Neural cell (in vitro differentiated cells): ENCODE measurements at regions not wholly inside any gene's neighbourhood (a gene's known extent, or its start where the extent isn't known, plus 50 kb on each side); places are given as distances from the start of the nearest gene placed in this dataset.

Experiments
- H2AFZ ChIP-seq: fragments of 200-600, 300-800 bp; sonication (generic), shearing (Covaris generic); 2 replicates; pipeline ENCODE4 v1.6.0; 2014; ENCODE audit warnings: low read depth, mild to moderate bottlenecking, antibody characterized with exemption, low read length, moderate library complexity
- H3F3A ChIP-seq: fragments of 200-600 bp; shearing (Covaris generic); 2 replicates; pipeline ENCODE4 v1.6.1; 2016; ENCODE audit warnings: mild to moderate bottlenecking, moderate library complexity, mixed read lengths, antibody characterized with exemption, low read length; ENCODE audit not compliant: insufficient read depth, poor library complexity, severe bottlenecking
- H3K27ac ChIP-seq: fragments of 200-600, 300-800 bp; sonication (generic), shearing (Covaris generic); 2 replicates; pipeline ENCODE4 v1.5.1; 2014; ENCODE audit warnings: mild to moderate bottlenecking, low read length, moderate library complexity
- H3K27me3 ChIP-seq: fragments of 300-800, 200-600 bp; sonication (generic), shearing (Covaris generic); 2 replicates; pipeline ENCODE4 v1.6.0; 2014; ENCODE audit warnings: mild to moderate bottlenecking, low read depth, low read length, moderate library complexity; ENCODE audit not compliant: insufficient read depth
- H3K36me3 ChIP-seq: fragments of 300-800, 200-600 bp; sonication (generic), shearing (Covaris generic); 2 replicates; pipeline ENCODE4 v1.5.1; 2014; ENCODE audit warnings: mild to moderate bottlenecking, antibody characterized with exemption, low read length, moderate library complexity; ENCODE audit not compliant: insufficient read depth
- H3K4me2 ChIP-seq: fragments of 300-800, 200-600 bp; sonication (generic), shearing (Covaris generic); 2 replicates; pipeline ENCODE4 v1.6.0; 2014; ENCODE audit warnings: mild to moderate bottlenecking, low read length
- H3K4me3 ChIP-seq: fragments of 300-800, 200-600 bp; sonication (generic), shearing (Covaris generic); 2 replicates; pipeline ENCODE4 v1.5.1; 2014; ENCODE audit warnings: mild to moderate bottlenecking, low read length, moderate library complexity
- H3K79me2 ChIP-seq: fragments of 200-600 bp; shearing (Covaris generic); replicated peaks from 2 replicates; pipeline ENCODE4 v1.6.0; 2014; ENCODE audit warnings: mild to moderate bottlenecking, low read length, moderate library complexity; ENCODE audit not compliant: insufficient read depth
- H3K9ac ChIP-seq: fragments of 300-800, 200-600 bp; sonication (generic), shearing (Covaris generic); 2 replicates; pipeline ENCODE4 v1.6.1; 2016; ENCODE audit warnings: mild to moderate bottlenecking, low read length, mixed read lengths
- H3K9me2 ChIP-seq: fragments of 200-600 bp; shearing (Covaris generic); 2 replicates; pipeline ENCODE4 v1.6.1; 2016; ENCODE audit warnings: mild to moderate bottlenecking, low read length, mixed read lengths; ENCODE audit not compliant: insufficient read depth
- H3K9me3 ChIP-seq: fragments of 200-600, 300-800 bp; sonication (generic), shearing (Covaris generic); 2 replicates; pipeline ENCODE4 v1.6.1; 2016; ENCODE audit warnings: mild to moderate bottlenecking, mixed run types, low read length, moderate library complexity, mixed read lengths
- H4K20me1 ChIP-seq: fragments of 200-600 bp; shearing (Covaris generic); 2 replicates; pipeline ENCODE4 v1.6.1; 2016; ENCODE audit warnings: mild to moderate bottlenecking, mixed run types; ENCODE audit not compliant: insufficient read depth
- EP300 ChIP-seq: fragments of 450-650 bp; conservative IDR thresholded peaks from 2 replicates; pipeline ENCODE4 v1.6.1; 2014; ENCODE audit warnings: antibody characterized with exemption, mild to moderate bottlenecking, moderate library complexity; ENCODE audit not compliant: poor library complexity, severe bottlenecking
- EZH2 ChIP-seq: fragments of 200-600, 300-800 bp; shearing (Covaris generic), sonication (generic); IDR thresholded peaks from 2 replicates; pipeline ENCODE4 v1.6.1; 2014; ENCODE audit warnings: antibody characterized with exemption, low read length, borderline replicate concordance, mild to moderate bottlenecking; ENCODE audit not compliant: insufficient read depth, poor library complexity, severe bottlenecking
- MXI1 ChIP-seq: fragments of 450-650 bp; conservative IDR thresholded peaks from 2 replicates; pipeline ENCODE4 v1.6.1; 2014; ENCODE audit warnings: antibody characterized with exemption, mild to moderate bottlenecking; ENCODE audit not compliant: poor library complexity, severe bottlenecking
- POLR2AphosphoS5 ChIP-seq: IDR thresholded peaks from 2 replicates; pipeline ENCODE4 v1.6.1; 2012
- RAD21 ChIP-seq: fragments of 450-650 bp; conservative IDR thresholded peaks from 2 replicates; pipeline ENCODE4 v1.6.1; 2014; ENCODE audit warnings: antibody characterized with exemption, mild to moderate bottlenecking, moderate library complexity
- SMC3 ChIP-seq: fragments of 450-650 bp; conservative IDR thresholded peaks from 2 replicates; pipeline ENCODE4 v1.6.1; 2014; ENCODE audit warnings: antibody characterized with exemption, mild to moderate bottlenecking, moderate library complexity; ENCODE audit not compliant: poor library complexity
- TAF1 ChIP-seq: IDR thresholded peaks from 2 replicates; pipeline ENCODE4 v1.6.1; 2012; ENCODE audit warnings: low read depth
- TF ChIP-seq, protein P1 (sequence below): IDR thresholded peaks from 2 replicates; pipeline ENCODE4 v1.6.1; 2012; ENCODE audit warnings: borderline replicate concordance
- TF ChIP-seq, protein P2 (sequence below): fragments of 450-650 bp; IDR thresholded peaks from 2 replicates; pipeline ENCODE4 v1.5.1; 2014; ENCODE audit warnings: antibody characterized with exemption, mild to moderate bottlenecking, moderate library complexity; ENCODE audit not compliant: poor library complexity, severe bottlenecking

DNA sequence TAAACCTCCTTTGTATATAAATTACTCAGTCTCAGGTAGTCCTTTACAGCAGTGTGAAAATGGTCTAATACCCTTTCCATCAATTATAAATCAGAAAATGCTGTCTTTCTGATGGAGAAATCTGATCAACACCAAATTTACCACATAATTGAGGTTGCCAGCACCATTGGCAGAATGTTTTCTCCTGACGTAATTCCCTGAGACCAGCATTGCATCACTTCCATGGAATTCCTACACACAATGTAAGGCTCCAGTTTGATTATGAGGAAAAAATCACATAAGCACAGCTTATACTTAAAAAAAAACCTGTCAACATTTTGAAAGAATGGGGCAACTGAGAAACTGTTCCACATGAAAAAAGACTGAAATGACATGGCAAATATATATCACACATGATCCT lies 618.7 kb upstream of the CDH6 start:
- no peaks in the 10 kb centered on the region for H4K20me1 ChIP-seq
- H2AFZ ChIP-seq = no peak overlapping the region
- H3K27ac ChIP-seq = no peak overlapping the region
- no peaks in the 10 kb centered on the region for H3F3A ChIP-seq
- H3K4me3 ChIP-seq = no peak overlapping the region
- no peak overlapping the region for H3K4me2 ChIP-seq
- no peaks in the 10 kb centered on the region for H3K9me3 ChIP-seq
- no peaks in the 10 kb centered on the region for H3K27me3 ChIP-seq
- H3K9me2 ChIP-seq = no peaks in the 10 kb centered on the region
- TF ChIP-seq EP300 (no peak), SMC3 (no peak), TAF1 (no peak), EZH2 (no peak)
- TF ChIP-seq, protein P1, sequence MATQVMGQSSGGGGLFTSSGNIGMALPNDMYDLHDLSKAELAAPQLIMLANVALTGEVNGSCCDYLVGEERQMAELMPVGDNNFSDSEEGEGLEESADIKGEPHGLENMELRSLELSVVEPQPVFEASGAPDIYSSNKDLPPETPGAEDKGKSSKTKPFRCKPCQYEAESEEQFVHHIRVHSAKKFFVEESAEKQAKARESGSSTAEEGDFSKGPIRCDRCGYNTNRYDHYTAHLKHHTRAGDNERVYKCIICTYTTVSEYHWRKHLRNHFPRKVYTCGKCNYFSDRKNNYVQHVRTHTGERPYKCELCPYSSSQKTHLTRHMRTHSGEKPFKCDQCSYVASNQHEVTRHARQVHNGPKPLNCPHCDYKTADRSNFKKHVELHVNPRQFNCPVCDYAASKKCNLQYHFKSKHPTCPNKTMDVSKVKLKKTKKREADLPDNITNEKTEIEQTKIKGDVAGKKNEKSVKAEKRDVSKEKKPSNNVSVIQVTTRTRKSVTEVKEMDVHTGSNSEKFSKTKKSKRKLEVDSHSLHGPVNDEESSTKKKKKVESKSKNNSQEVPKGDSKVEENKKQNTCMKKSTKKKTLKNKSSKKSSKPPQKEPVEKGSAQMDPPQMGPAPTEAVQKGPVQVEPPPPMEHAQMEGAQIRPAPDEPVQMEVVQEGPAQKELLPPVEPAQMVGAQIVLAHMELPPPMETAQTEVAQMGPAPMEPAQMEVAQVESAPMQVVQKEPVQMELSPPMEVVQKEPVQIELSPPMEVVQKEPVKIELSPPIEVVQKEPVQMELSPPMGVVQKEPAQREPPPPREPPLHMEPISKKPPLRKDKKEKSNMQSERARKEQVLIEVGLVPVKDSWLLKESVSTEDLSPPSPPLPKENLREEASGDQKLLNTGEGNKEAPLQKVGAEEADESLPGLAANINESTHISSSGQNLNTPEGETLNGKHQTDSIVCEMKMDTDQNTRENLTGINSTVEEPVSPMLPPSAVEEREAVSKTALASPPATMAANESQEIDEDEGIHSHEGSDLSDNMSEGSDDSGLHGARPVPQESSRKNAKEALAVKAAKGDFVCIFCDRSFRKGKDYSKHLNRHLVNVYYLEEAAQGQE = no peak
- TF ChIP-seq, protein P2, sequence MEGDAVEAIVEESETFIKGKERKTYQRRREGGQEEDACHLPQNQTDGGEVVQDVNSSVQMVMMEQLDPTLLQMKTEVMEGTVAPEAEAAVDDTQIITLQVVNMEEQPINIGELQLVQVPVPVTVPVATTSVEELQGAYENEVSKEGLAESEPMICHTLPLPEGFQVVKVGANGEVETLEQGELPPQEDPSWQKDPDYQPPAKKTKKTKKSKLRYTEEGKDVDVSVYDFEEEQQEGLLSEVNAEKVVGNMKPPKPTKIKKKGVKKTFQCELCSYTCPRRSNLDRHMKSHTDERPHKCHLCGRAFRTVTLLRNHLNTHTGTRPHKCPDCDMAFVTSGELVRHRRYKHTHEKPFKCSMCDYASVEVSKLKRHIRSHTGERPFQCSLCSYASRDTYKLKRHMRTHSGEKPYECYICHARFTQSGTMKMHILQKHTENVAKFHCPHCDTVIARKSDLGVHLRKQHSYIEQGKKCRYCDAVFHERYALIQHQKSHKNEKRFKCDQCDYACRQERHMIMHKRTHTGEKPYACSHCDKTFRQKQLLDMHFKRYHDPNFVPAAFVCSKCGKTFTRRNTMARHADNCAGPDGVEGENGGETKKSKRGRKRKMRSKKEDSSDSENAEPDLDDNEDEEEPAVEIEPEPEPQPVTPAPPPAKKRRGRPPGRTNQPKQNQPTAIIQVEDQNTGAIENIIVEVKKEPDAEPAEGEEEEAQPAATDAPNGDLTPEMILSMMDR = no peak
- no peak overlapping the region for H3K9ac ChIP-seq
- H3K36me3 ChIP-seq = no peaks in the 10 kb centered on the region
- H3K79me2 ChIP-seq = no peaks in the 10 kb centered on the region

DNA sequence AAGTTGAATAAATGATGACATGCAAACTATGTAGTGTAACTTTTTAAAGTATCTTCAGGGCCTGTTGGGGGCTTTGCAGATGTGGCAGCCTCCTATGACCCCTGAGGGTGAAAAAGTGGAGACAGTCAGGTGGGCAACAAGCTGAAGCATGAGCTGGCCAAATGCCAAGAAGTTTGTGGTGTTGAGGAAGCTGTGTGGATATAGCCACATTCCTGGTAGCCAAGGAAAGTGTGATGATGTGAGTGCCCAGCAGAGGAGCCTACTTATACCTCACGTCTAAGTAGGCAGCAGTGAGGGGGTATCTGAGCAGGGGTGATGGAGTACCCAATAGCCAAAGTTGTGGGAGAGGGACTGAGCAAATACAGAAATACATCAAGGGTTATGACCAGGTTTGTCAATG lies 621.2 kb upstream of the CDH6 start:
- Histone ChIP-seq H3K4me3 (no peak overlapping the region), H3K36me3 (no peaks in the 10 kb centered on the region), H3K4me2 (no peak overlapping the region), H3K9me2 (no peaks in the 10 kb centered on the region), H3K79me2 (no peaks in the 10 kb centered on the region), H3K27ac (no peak overlapping the region), H4K20me1 (no peaks in the 10 kb centered on the region), H3K9ac (no peak overlapping the region), H3K9me3 (no peaks in the 10 kb centered on the region), H3K27me3 (no peaks in the 10 kb centered on the region), H3F3A (no peaks in the 10 kb centered on the region), H2AFZ (no peak overlapping the region)
- TF ChIP-seq TAF1 (no peak), MXI1 (no peak), RAD21 (no peak), EZH2 (no peak), SMC3 (no peak), POLR2AphosphoS5 (no peak), EP300 (no peak)
- TF ChIP-seq, protein P1 = no peak
- TF ChIP-seq, protein P2 = no peak
